ENCODE measurements at regions not wholly inside any gene's neighbourhood (a gene's known extent, or its start where the extent isn't known, plus 50 kb on each side); places are given as distances from the start of the nearest gene placed in this dataset.

- TF ChIP-seq CTCF (IDR thresholded peaks at IDR 0.05; ENCODE audit: low read length) = no peak
- no peak for TF ChIP-seq EZH2 (IDR thresholded peaks at IDR 0.05; ENCODE audit: borderline replicate concordance, low read length)
Measured at GRCh38 chr2:187056416-187057334, 207.7 kb upstream of the ZSWIM2 start.
